ENCODE measurements at regions not wholly inside any gene's neighbourhood (a gene's known extent, or its start where the extent isn't known, plus 50 kb on each side); places are given as distances from the start of the nearest gene placed in this dataset.

DNA sequence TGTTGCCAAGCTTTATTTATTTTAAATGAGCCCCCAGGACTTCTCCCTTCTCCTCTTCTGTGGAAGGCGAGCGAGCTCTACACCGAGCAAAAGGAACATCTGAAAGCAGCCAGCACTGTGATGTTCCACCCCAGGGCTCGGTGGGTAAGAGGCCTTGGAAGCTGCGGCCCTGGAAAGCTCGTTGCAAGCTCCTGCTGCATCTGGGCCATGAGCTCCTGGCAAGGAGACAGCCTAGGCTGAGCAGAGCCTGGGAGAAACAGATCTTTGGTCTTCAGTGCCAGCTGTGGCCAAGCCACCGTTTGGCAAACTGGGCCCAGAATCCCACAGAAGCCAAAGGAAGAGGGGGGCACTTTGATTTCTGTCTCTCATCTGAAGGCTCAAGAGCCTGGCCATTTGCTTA lies 114.1 kb downstream of the ENGASE start:
- in situ Hi-C loops (cut with MboI; ENCODE audit: low sequenced_read_pairs) = no loop called here

DNA sequence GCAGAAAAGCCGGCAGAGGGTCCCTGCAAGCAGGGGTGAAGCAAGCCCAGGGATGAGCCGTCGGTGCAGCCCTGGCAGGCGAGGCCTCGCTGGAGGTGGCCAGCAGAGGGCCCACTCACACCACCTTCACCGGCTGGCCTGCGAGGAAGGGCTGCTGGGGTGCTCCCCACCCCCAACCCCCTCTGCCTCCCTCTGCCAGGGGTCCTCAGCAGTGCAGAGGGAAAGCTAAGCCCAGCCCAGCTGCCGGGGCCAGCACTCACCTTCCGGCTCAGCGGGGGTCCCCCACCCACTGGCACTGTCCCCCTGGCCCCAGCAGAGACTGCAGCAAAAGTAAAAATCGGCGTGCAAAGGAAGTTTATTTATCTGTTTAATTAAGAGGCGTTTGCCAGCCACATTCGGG lies 113.4 kb downstream of the ENGASE start:
- in situ Hi-C loops (cut with MboI; ENCODE audit: low sequenced_read_pairs) = no loop called here

DNA sequence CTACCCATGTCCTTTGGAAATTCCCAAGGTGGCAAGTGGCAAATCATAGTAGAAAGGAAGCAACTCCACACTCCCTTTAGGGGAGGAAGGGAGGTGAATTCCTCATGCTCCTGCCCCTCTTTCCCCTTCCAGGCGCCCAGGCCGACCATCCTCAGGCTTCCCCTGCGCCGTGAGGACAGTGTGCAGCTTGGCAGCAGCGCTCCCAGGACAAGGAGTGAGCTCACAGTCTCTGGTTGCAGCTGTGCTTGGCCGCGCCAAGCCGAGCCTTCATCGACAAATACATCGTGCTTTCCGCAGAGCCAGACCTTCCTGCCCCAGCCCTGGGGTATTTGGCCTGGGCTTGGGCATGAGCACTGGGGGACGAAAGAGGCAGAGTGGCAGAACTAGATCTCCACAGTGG lies 112.6 kb downstream of the ENGASE start:
- in situ Hi-C loops (cut with MboI; ENCODE audit: low sequenced_read_pairs) = no loop called here

DNA sequence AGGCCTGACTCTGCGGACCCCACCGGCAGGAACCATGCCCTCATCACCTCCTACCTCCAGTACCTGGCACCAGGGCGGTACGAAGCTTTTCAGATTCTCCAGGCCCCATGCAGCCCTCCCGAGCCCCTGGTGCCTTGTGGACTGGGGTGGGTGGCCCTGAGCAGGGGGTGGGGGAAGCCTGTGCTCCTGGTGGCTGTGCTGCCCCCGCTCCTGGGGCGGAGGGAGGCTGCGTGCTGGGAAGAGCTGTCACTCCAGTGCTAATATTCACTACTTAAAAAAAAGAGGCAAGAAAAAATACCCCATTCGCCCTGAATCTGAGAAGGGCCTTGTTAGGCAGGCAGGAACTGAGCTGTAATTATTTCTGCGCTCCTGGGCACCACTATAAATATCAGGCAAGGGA lies 111.8 kb downstream of the ENGASE start:
- in situ Hi-C loops (cut with MboI; ENCODE audit: low sequenced_read_pairs) = no loop called here

DNA sequence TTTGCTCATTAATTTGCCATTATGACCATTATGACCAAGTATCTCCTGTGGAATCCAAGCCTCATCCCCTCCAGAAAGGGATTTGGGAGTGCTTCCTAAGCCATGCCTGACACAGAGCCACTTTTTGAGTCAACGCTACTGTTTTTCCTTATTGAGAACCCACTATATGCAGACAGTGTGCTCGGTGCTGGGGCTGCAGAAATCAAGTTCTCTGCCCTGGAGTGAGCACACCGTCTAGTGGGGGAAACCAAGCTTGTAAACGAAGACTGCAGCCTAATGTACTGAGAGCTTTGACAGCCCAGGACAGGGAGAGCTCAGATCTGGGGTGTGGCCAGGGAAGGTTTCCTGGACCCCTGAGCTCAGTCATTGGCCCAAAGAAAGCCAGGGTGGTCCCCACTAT lies 111.0 kb downstream of the ENGASE start:
- in situ Hi-C loops (cut with MboI; ENCODE audit: low sequenced_read_pairs) = no loop called here

DNA sequence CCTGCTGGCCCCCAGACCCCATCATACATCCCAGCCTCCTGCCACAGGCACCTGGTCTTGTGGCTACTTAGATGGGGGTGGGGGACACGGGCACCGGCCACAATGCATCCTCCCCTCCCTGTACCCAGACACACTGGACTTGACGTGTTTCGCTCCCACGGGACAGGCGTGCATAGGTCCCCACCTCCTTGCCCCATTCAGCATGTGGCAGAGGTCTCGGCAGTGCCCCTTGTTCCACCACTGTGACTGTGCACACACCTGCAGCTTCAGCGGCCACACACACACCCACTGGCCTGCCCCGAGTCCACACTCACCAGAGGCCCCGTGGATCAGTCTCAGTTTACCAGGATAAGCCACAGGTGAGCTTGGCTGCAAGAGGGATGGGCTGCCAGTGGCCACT lies 109.6 kb downstream of the ENGASE start:
- in situ Hi-C loops (cut with MboI; ENCODE audit: low sequenced_read_pairs) = no loop called here

DNA sequence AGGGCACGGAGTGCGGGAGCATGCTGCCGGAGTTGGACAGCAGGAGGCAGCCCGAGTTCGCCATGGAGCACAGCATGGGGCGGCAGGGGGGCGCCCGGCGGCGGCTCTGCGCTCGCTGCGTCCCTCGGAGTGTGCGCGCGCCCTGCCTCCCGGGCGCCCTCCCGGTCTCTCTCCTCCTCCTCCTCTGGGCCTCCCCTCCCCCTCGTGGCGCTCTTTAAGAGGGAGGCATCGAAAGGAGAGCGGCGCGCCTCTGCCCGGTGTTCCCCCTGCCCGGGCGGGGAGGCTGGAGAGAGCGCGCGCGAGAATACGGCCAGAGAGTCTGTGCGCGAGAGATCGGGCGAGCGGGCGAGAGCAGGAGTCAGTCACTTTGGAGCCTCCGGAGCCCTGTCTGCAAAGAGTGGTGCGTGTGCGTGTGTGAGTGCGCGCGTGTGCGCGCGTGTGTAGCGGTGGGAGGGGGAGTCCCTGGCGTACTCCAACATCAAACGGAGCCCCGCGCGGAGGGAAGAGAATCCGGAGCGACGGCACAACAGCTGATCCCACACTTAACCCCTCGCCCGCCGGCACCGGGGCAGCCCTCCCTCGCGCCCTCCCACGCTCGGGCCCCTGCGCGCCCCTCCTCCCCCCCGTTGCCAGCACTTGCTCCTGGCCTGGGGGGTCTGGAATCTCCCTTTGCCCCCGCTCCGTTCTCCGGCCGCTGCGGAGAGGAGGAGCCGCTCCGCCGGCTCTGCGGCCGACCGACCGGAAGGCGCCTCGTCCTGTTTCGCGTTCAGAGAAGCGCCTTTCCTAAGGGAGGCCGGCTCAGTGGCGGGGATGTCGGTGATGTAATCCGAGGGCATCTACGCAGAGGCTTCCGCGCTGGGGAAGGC lies 108.9 kb downstream of the ENGASE start:
- in situ Hi-C loops (cut with MboI; ENCODE audit: low sequenced_read_pairs) = no loop called here

DNA sequence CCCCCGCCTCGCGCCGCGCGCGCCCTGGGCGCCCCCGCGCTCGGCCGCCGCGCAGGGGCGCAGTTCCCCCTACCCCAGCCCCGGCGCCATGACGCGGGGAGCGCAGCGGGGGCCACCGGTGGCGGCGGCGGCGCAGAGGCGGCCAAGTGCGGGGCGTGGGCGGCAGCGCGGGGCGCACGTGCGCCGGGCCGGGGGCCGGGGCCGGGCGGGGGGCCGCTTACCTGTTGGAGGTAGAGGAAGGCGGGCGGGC lies 108.3 kb downstream of the ENGASE start:
- in situ Hi-C loops (cut with MboI; ENCODE audit: low sequenced_read_pairs) = no loop called here

DNA sequence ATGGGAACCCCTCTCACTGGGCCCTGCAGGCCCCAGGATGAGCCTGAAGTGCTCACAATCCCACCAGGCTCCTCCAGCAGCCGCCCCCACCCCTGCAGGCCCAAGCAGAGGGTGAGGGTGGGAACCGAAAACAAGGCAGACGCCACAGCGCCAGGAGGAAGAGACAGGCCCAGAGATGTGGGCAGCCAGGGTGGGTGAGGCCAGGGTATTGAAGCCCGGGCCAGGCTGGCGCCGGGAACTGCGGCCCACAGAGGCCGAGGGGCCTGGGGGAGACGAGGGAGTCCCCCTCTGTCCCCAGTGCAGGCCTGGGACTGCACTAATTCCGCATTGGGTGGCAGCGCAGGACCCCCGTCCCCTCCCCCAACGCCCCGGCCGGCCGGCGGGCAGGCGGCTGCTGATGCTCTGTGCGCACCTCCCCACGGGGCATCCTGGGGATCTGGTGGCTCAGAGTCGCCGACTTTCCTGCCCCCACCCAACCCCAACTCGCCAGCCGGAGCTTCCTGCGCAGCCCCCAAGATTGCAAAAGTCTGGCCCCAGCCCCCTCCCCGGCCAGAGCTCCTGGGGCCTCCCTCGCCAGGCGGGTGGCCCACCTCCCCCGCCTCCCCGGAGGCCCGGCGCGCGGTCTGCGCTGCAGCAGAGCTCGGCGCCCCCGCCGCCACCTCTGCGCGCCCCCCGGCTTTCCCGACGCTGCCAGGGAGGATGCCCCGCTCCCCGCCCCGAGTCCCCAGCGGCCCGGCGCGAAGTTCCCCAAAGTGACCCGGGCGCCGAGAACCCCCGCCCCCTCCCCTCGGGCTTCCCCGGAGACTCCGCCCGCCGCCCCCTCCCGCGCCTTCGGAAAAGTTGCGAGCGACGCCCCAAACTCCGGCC lies 107.8 kb downstream of the ENGASE start:
- in situ Hi-C loops (cut with MboI; ENCODE audit: low sequenced_read_pairs) = no loop called here

DNA sequence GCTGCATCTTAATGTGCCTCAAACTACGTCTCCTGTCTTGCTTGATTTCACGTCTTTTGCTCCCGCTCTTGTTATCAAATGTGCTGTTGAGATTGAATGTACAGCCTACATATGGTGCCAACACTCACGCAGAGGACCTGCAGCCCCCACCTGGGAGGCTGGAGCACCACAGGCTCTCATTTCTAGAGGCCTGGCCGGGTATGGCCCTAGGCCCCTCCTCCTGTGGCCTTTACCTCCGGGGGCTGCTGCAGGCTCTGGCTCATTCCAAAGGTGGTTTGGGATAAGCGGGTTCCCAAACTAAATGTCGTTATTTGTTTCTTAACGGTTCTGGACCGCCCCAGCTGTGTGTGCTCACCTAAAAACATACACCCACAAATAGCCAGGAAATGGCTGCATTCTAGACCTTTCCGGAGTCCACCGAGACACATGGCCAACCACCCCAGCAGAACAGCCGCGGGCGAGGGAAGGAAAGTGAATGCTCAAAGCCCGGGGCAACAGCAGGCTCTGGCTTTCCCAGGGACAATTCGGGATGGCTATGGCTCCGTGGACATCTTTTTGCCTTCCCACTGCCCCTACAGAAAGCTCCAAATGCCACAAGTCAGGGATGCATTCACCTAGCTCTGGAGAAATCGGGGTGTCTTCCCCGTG lies 105.9 kb downstream of the ENGASE start:
- in situ Hi-C loops (cut with MboI; ENCODE audit: low sequenced_read_pairs) = no loop called here

DNA sequence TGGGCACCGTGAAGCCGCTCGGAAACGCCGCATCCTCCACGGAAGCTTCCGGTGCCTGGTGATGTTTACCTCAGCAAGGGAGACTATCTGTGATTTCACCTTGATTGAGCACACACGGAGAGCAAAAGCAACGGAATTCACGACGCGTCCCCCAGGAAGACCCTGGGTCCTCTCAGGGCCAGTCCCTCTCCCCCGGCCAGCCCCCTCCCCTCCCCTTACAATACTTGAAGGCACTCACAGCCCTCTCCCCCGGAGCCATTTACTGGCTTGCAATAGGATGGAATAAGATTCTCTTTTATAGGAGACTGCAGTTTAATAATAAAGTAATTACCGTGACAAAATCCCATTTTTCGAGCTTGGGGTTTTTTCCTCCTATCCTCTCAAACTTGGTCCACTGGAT lies 104.7 kb downstream of the ENGASE start:
- in situ Hi-C loops (cut with MboI; ENCODE audit: low sequenced_read_pairs) = no loop called here

DNA sequence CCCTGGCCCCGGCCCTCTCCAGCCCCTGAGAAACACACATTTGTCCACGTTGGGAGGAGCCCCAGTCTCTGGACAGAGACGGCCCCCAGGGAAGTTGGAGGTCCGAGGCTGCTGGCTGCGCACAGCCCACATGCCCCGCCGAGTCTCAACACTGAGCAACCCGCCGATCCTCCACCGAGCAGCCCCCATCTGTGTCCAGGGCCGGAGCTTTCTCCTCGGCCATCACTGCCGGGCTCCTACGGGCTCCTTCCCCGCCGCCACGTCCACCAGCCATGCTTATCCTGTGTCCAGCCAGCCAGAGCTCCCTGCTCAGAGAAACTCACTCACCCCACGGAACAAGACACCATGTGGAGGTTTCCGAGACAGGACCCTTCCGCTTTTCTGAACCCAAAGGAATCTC lies 103.3 kb downstream of the ENGASE start:
- in situ Hi-C loops (cut with MboI; ENCODE audit: low sequenced_read_pairs) = no loop called here

DNA sequence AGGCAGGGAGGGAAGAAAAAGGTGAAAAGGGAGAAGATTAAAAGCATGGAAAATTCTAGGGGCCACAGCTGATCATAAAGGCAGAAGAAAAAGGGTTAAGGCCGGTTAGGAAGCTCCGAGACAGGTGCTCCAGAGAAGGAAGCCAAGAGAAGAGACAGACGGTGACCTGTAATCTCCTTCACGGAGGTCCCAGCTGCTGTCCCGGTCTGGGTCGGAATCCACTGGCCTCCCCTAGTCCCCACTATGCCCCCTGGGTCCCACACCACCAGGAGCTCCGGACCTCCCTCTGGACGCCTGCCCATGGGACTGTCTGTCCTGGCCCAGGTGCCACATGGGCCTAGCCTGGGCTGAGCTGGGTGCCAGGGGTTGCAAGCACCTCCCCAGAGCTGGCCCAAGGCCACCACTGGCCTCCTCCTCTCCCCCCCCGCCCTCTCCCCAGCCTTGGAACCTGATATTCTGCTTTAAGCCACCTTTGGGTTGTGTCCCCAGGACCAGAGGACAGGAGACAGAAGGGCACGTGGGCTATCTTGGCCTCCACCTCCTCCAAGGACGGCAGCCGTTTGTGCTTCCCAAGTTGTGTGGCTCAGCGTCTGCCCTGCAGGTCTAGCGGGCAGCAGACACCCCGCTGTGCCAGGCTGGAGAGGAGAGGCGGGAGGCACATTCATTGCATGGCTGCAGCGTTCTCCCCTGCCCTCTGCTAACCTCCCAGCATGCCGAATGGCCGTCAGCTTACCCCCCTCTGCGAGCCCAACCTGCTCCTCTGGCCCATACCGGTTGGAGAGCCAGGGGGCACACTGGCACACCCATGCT lies 102.4 kb downstream of the ENGASE start:
- in situ Hi-C loops (cut with MboI; ENCODE audit: low sequenced_read_pairs) = no loop called here

DNA sequence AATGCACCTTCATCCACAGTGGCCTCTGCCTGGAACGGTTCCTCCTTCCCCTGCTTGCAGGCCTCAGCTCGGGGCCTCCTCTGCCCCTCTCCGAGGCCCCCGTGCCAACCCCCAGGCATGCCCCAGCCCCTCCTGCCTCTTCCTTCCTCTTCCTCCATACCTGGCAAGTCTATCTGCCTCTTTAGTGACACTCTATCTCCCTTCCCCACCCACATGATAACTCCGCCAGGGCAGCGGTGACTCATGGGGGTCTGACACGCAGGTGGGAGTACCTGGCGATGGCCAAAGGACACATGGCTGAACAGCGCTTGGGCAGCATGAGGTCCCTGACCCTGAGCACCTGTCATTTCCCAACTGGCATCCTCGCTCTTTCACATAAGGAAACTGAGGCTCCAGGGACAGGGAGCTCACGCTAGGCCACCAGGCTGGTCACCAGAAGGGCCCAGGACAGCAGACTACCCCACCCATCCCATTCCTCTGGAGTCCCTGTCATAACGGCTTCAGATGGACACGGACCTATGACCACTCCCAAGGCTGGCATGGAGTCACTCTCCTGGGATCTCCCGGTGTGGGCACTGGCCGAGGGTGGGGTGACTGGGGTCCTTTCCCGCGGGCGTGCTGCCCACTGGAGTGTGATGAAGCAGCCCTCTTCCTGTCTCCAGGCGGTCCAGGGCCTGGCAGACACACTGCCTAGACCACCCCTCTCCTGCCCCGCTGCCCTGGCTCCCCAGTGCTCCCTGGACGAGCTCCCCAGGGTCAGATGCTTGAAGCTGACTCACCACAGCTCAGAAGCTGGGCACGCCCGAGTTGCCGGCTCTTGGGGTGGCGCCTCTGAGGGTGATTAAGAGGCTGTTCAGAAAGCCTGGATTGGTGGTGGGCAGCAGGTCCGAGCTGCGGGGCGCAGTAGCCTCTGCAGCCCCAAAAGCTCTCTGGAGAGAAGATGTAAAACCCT lies 100.6 kb downstream of the ENGASE start:
- in situ Hi-C loops (cut with MboI; ENCODE audit: low sequenced_read_pairs) = no loop called here

DNA sequence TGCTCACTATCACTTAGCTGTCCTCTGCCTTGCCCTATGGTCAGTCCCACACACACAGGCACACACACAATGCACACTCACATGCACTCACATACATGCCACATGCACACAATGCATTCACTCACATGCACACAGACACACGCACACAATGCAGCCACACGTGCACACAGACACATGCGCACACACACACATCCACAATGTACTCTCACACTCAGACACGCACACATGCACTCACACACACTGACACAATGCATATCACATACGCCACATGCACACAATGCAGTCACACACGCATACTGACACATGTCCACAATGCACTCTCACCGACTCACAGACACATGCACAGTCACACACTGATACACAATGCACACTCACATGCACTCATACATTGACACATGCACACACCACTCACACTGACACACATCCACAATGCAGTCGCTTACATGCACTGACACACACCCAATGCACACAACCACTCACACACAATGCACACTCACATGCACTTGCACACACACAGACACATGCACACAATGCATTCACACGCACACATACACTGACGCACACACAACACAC lies 99.7 kb downstream of the ENGASE start:
- in situ Hi-C loops (cut with MboI; ENCODE audit: low sequenced_read_pairs) = no loop called here

DNA sequence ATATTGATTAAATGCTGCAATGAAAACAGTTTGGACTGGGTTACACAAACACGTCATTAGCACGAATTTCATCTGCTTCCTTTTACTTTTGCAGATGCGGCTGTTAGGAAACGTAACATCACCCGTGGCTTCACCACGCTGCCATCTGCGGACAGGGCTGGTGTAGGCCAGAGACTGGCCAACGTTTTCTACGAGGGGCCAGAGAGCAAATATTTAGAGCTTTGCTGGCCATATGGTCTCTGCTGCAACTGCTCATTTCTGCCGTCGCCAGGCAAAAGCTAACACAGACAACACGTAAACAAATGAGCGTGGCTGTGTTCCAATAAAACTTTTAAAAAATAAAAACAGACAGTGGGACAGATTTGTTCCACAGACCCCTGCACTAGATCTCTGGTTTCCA lies 96.6 kb downstream of the ENGASE start:
- in situ Hi-C loops (cut with MboI; ENCODE audit: low sequenced_read_pairs) = no loop called here

DNA sequence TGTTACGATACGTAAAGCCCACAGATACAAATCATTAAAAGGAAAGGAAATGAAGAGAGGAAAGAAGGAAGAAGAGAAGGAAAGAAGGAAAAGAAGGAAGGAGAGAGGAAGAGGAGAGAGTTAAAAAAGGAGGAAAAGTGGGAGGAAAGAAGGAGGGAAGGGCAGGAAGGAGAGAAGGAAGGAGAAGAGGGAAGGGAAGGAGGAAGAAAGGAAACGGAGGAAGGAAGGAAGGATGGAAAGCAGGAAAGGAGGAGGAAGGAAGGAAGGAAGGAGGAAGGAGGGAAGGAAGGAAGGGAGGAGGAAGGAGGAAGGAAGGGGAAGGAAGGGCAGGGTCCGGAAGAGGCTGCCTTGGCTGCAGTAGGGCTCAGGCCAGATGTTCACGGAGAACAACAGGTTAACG lies 95.2 kb downstream of the ENGASE start:
- in situ Hi-C loops (cut with MboI; ENCODE audit: low sequenced_read_pairs) = no loop called here

DNA sequence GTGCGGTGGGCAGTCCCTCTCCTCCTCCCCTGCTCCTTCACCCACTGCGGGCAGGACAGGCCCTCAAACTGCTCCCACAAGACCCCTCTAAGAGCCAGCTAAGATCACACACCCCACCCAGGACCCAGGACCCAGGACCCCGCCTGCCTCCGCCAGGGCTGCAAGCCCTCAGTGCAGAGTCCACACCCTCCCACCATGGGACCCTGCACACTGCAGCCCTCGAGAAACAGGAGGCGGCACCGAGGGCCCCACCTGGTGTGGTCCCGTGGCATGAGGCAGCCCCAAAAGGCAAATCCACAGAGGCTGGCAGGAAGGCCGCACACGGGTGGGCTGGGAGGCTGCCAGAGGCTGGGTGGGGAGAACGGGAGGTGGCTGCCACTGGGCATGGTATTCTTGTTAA lies 94.7 kb downstream of the ENGASE start:
- in situ Hi-C loops (cut with MboI; ENCODE audit: low sequenced_read_pairs) = no loop called here

DNA sequence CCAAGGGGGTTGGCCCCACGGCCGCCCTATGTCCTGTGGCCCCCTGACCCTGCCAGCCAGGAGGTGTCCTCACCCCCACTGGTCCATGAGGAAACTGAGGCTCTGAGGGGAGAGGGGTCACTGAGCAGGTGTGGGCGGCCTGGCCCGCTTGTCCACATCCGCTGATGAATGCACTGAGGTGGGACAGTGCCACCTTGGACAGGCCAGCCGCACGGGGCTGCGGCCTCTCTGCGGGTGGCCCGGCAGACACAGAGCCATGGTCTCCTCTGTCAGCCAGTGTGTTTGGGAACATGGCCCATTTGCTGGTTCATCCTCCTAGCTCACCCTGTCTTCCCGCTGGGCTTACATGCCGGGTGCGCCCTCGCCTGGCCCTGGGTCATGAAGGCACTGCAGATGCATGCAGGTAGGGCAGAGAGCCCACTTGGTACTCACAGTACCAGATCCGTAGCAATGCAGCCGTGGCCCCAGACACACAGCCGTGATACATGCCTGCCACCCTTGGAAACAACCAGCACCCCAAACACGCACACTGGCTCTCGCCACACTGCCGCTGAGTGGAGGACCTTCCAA lies 93.9 kb downstream of the ENGASE start:
- in situ Hi-C loops (cut with MboI; ENCODE audit: low sequenced_read_pairs) = no loop called here

All from HL-60/S4 (cell line).